Ishikawa (cell line): ENCODE measurements at regions not wholly inside any gene's neighbourhood (a gene's known extent, or its start where the extent isn't known, plus 50 kb on each side); places are given as distances from the start of the nearest gene placed in this dataset.

ENCODE experiments used
- CEBPB ChIP-seq: IDR thresholded peaks from 2 replicates; pipeline ENCODE4 v1.6.1; 2012
- CREB1 ChIP-seq: IDR thresholded peaks from 2 replicates; pipeline ENCODE4 v1.6.1; 2012; ENCODE audit warnings: low read depth
- EGR1 ChIP-seq: IDR thresholded peaks from 2 replicates; pipeline ENCODE4 v1.6.1; 2012
- EP300 ChIP-seq: IDR thresholded peaks from 2 replicates; pipeline ENCODE4 v1.6.1; 2012; ENCODE audit warnings: borderline replicate concordance
- FOXM1 ChIP-seq: IDR thresholded peaks from 2 replicates; pipeline ENCODE4 v1.6.1; 2012; ENCODE audit warnings: low read depth, borderline replicate concordance
- NFIC ChIP-seq: IDR thresholded peaks from 2 replicates; pipeline ENCODE4 v1.6.1; 2012
- RAD21 ChIP-seq: IDR thresholded peaks from 2 replicates; pipeline ENCODE4 v1.6.1; 2012; ENCODE audit warnings: low read depth
- TAF1 ChIP-seq: IDR thresholded peaks from 2 replicates; pipeline ENCODE4 v1.6.1; 2012; ENCODE audit warnings: low read depth, mild to moderate bottlenecking
- TCF12 ChIP-seq: IDR thresholded peaks from 2 replicates; pipeline ENCODE4 v1.6.1; 2012; ENCODE audit warnings: low read depth
- TEAD4 ChIP-seq: IDR thresholded peaks from 2 replicates; pipeline ENCODE4 v1.6.1; 2012
- USF1 ChIP-seq: IDR thresholded peaks from 2 replicates; pipeline ENCODE4 v1.6.1; 2012
- YY1 ChIP-seq: IDR thresholded peaks from 2 replicates; pipeline ENCODE4 v1.6.1; 2012; ENCODE audit warnings: low read depth
- ZBTB7A ChIP-seq: IDR thresholded peaks from 2 replicates; pipeline ENCODE4 v1.6.1; 2012; ENCODE audit warnings: low read depth
- TF ChIP-seq, protein P1 (sequence below): IDR thresholded peaks from 2 replicates; pipeline ENCODE4 v1.6.1; 2012; ENCODE audit warnings: low read depth, mild to moderate bottlenecking
- TF ChIP-seq, protein P2 (sequence below): IDR thresholded peaks from 2 replicates; pipeline ENCODE4 v1.6.1; 2012

- TF ChIP-seq YY1: no peak
- no peak for TF ChIP-seq RAD21
- no peak for TF ChIP-seq FOXM1
- TF ChIP-seq, protein P1, sequence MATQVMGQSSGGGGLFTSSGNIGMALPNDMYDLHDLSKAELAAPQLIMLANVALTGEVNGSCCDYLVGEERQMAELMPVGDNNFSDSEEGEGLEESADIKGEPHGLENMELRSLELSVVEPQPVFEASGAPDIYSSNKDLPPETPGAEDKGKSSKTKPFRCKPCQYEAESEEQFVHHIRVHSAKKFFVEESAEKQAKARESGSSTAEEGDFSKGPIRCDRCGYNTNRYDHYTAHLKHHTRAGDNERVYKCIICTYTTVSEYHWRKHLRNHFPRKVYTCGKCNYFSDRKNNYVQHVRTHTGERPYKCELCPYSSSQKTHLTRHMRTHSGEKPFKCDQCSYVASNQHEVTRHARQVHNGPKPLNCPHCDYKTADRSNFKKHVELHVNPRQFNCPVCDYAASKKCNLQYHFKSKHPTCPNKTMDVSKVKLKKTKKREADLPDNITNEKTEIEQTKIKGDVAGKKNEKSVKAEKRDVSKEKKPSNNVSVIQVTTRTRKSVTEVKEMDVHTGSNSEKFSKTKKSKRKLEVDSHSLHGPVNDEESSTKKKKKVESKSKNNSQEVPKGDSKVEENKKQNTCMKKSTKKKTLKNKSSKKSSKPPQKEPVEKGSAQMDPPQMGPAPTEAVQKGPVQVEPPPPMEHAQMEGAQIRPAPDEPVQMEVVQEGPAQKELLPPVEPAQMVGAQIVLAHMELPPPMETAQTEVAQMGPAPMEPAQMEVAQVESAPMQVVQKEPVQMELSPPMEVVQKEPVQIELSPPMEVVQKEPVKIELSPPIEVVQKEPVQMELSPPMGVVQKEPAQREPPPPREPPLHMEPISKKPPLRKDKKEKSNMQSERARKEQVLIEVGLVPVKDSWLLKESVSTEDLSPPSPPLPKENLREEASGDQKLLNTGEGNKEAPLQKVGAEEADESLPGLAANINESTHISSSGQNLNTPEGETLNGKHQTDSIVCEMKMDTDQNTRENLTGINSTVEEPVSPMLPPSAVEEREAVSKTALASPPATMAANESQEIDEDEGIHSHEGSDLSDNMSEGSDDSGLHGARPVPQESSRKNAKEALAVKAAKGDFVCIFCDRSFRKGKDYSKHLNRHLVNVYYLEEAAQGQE: no peak
- TF ChIP-seq TEAD4: no peak
- TF ChIP-seq, protein P2, sequence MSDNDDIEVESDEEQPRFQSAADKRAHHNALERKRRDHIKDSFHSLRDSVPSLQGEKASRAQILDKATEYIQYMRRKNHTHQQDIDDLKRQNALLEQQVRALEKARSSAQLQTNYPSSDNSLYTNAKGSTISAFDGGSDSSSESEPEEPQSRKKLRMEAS: no peak
- no peak for TF ChIP-seq TCF12
- TF ChIP-seq USF1: no peak
- TF ChIP-seq CREB1: no peak
- TF ChIP-seq CEBPB: no peak
- TF ChIP-seq NFIC: no peak
- TF ChIP-seq EGR1: no peak
- no peak for TF ChIP-seq ZBTB7A
- TF ChIP-seq EP300: no peak
- TF ChIP-seq TAF1: no peak
Observed at GRCh38 chr6:91654357-91654756, 1067.5 kb upstream of the MAP3K7 start.

DNA sequence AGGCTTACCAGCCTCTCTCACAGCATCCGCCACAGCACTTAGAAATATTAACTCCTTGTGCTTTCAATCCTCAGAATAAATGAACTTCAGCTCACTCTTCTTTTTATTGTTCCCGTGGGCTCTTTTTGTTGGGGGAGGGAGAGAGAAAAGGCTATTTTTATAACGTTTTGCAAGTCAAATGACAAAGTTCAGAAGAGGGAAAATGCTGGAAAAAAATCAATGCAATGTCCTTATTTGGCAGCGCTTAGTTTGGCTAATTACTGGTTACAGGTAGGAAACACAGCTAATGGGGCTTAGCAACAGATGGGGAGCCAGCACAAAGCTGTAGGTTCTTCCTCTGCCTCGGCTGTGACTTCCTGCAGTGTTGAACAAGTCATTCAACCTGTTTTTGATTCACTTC, 1067.0 kb upstream of the MAP3K7 start:
- TF ChIP-seq, protein P1: no peak
- TF ChIP-seq NFIC (no peak), YY1 (no peak), TCF12 (no peak), CREB1 (no peak), USF1 (no peak), TEAD4 (no peak), RAD21 (no peak), ZBTB7A (no peak)

GRCh38 chr6:91653076-91653723, 1066.3 kb upstream of the MAP3K7 start:
- no peak for TF ChIP-seq TAF1

GRCh38 chr6:91646649-91647048, 1059.8 kb upstream of the MAP3K7 start:
- TF ChIP-seq, protein P2: no peak
- TF ChIP-seq USF1: no peak
- no peak for TF ChIP-seq TEAD4
- no peak for TF ChIP-seq EGR1
- no peak for TF ChIP-seq CREB1
- TF ChIP-seq ZBTB7A: no peak

DNA sequence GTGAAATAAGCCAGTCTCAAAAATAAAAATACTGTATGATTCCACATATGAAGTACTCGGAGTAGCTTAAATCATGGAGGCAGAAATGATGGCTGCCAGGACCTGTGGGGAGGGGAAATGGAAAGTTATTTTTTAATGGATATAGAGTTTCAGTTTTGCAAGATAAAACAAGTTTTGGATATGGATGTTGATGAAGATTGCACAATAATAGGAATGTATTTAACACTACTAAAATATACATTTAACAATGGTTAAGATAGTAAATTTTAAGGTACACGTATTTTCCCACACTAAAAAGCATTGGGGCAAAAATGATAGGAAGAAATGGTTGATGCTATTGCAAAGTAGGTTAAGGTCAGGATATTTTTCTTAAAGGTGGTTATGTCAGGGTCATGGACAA, 1058.9 kb upstream of the MAP3K7 start:
- TF ChIP-seq NFIC: no peak
- TF ChIP-seq RAD21: no peak
- no peak for TF ChIP-seq FOXM1
- TF ChIP-seq, protein P1: no peak
- TF ChIP-seq EP300: no peak
- no peak for TF ChIP-seq USF1
- no peak for TF ChIP-seq EGR1
- TF ChIP-seq, protein P2: no peak
- no peak for TF ChIP-seq ZBTB7A
- no peak for TF ChIP-seq TCF12
- TF ChIP-seq TEAD4: no peak
- TF ChIP-seq TAF1: no peak
- no peak for TF ChIP-seq CREB1
- TF ChIP-seq YY1: no peak
